IMR-90 (cell line): ENCODE measurements at regions not wholly inside any gene's neighbourhood (a gene's known extent, or its start where the extent isn't known, plus 50 kb on each side); places are given as distances from the start of the nearest gene placed in this dataset.

Experiments
- ATAC-seq: fragments of 200-7000 bp; cut with Tn5 transposase; 2 replicates; pipeline ENCODE4 v1.9.1; 2020; ENCODE audit warnings: low read depth, mild to moderate bottlenecking, moderate library complexity
- BruUV-seq: library from RNA; stranded (reverse); fragments of 400-500 nt; replicated peaks from 2 replicates; lab custom pipeline; 2021; lab: Mats Ljungman, UMichigan
- CTCF ChIA-PET: fragments of 300-600 bp; formaldehyde crosslinking; extraction: SDS; loops from one replicate; lab custom pipeline; 2021; ENCODE audit warnings: antibody characterized with exemption; lab: Yijun Ruan, JAX
- POLR2A ChIA-PET: fragments of 300-600 bp; sonication (Branson Sonifier 250); formaldehyde crosslinking; loops from one replicate; lab custom pipeline; 2022; ENCODE audit warnings: antibody characterized with exemption; ENCODE audit not compliant: unreplicated experiment; lab: Charles Lee
- DNase-seq: peaks from one replicate; pipeline ENCODE4 v3.0.0; 2013
- H2AFZ ChIP-seq: replicated peaks from 2 replicates; pipeline ENCODE3; 2013; ENCODE audit warnings: low read length, mild to moderate bottlenecking; ENCODE audit not compliant: poor library complexity
- H2AK5ac ChIP-seq: 2 replicates; pipeline ENCODE4 v1.6.1; 2013; ENCODE audit warnings: low read depth, low read length, inconsistent platforms
- H2AK9ac ChIP-seq: replicated peaks from 2 replicates; pipeline ENCODE3; 2013; ENCODE audit warnings: mild to moderate bottlenecking, low read depth, low read length, moderate library complexity; ENCODE audit not compliant: poor library complexity
- H2BK120ac ChIP-seq: 2 replicates; pipeline ENCODE4 v1.6.1; 2013; ENCODE audit warnings: low read depth, low read length, inconsistent platforms
- H2BK15ac ChIP-seq: 3 replicates; pipeline ENCODE4 v1.6.1; 2013; ENCODE audit warnings: low read depth, low read length, inconsistent platforms
- H2BK20ac ChIP-seq: 2 replicates; pipeline ENCODE4 v1.6.1; 2013; ENCODE audit warnings: low read depth, mild to moderate bottlenecking, inconsistent platforms, low read length, moderate library complexity
- H2BK5ac ChIP-seq: 2 replicates; pipeline ENCODE4 v1.6.1; 2013; ENCODE audit warnings: mild to moderate bottlenecking, low read depth, low read length, inconsistent platforms; ENCODE audit not compliant: poor library complexity, severe bottlenecking
- H3K14ac ChIP-seq: replicated peaks from 2 replicates; pipeline ENCODE4 v1.6.1; 2013; ENCODE audit warnings: low read depth, low read length, inconsistent platforms
- H3K18ac ChIP-seq: 2 replicates; pipeline ENCODE4 v1.6.1; 2013; ENCODE audit warnings: low read depth, low read length, control low read depth
- H3K23ac ChIP-seq: 2 replicates; pipeline ENCODE4 v1.6.1; 2013; ENCODE audit warnings: low read depth, low read length, inconsistent platforms
- H3K27ac ChIP-seq: 2 replicates; pipeline ENCODE4 v1.5.1; 2013; ENCODE audit warnings: mild to moderate bottlenecking, control low read depth, low read length; ENCODE audit not compliant: insufficient read depth
- H3K27me3 ChIP-seq: 2 replicates; pipeline ENCODE4 v1.6.1; 2013; ENCODE audit warnings: low read length; ENCODE audit not compliant: control insufficient read depth, insufficient read depth
- H3K36me3 ChIP-seq: 2 replicates; pipeline ENCODE4 v1.6.1; 2013; ENCODE audit warnings: low read length, mixed read lengths; ENCODE audit not compliant: control insufficient read depth, insufficient read depth
- H3K4ac ChIP-seq: 2 replicates; pipeline ENCODE4 v1.6.1; 2013; ENCODE audit warnings: low read depth, low read length, inconsistent platforms
- H3K4me1 ChIP-seq: 2 replicates; pipeline ENCODE4 v1.6.1; 2013; ENCODE audit warnings: low read length, mixed read lengths; ENCODE audit not compliant: control insufficient read depth, insufficient read depth
- H3K4me2 ChIP-seq: 2 replicates; pipeline ENCODE4 v1.6.1; 2013; ENCODE audit warnings: low read depth, mild to moderate bottlenecking, control low read depth, low read length, moderate library complexity
- H3K4me3 ChIP-seq: 2 replicates; pipeline ENCODE4 v1.5.1; 2013; ENCODE audit warnings: low read depth, mild to moderate bottlenecking, control low read depth, low read length, moderate library complexity; ENCODE audit not compliant: insufficient read depth
- H3K56ac ChIP-seq: 2 replicates; pipeline ENCODE4 v1.6.1; 2013; ENCODE audit warnings: low read length, inconsistent platforms; ENCODE audit not compliant: insufficient read depth; ENCODE audit errors: extremely low read depth
- H3K79me1 ChIP-seq, 2 experiments: 2 replicates each; pipeline ENCODE4 v1.6.1; 2013; ENCODE audit warnings: low read length in 2 of 2, inconsistent platforms in 1 of 2, low read depth in 1 of 2
- H3K9ac ChIP-seq: 2 replicates; pipeline ENCODE4 v1.6.1; 2013; ENCODE audit warnings: low read depth, low read length, control low read depth
- H3K9me1 ChIP-seq: 2 replicates; pipeline ENCODE4 v1.6.1; 2013; ENCODE audit warnings: low read length, inconsistent platforms; ENCODE audit not compliant: insufficient read depth
- H3K9me3 ChIP-seq: 2 replicates; pipeline ENCODE4 v1.6.1; 2013; ENCODE audit warnings: low read length; ENCODE audit not compliant: control insufficient read depth, insufficient read depth
- H4K20me1 ChIP-seq: 2 replicates; pipeline ENCODE4 v1.6.1; 2013; ENCODE audit warnings: low read length, inconsistent platforms; ENCODE audit not compliant: insufficient read depth
- H4K5ac ChIP-seq: 2 replicates; pipeline ENCODE4 v1.6.1; 2013; ENCODE audit warnings: mild to moderate bottlenecking, low read depth, low read length, control low read depth
- H4K8ac ChIP-seq, 2 experiments: 2 replicates each; pipeline ENCODE4 v1.6.1; 2013; ENCODE audit warnings: low read depth in 2 of 2, low read length in 2 of 2, control low read depth in 1 of 2, inconsistent platforms in 1 of 2
- H4K91ac ChIP-seq: 2 replicates; pipeline ENCODE4 v1.6.1; 2013; ENCODE audit warnings: low read depth, low read length, inconsistent platforms; ENCODE audit not compliant: insufficient read depth
- BHLHE40 ChIP-seq: fragments of 150-350 bp; IDR thresholded peaks from 2 replicates; pipeline ENCODE4 v1.6.1; 2016; ENCODE audit warnings: mild to moderate bottlenecking, low read depth, low read length
- CEBPB ChIP-seq: IDR thresholded peaks from 2 replicates; pipeline ENCODE4 v1.6.1; 2012; ENCODE audit warnings: low read depth, low read length, improper control_type of control experiment
- CHD1 ChIP-seq: IDR thresholded peaks from 2 replicates; pipeline ENCODE4 v1.6.1; 2012; ENCODE audit warnings: low read depth, low read length, improper control_type of control experiment
- CTCF ChIP-seq: conservative IDR thresholded peaks from 2 replicates; pipeline ENCODE4 v1.5.1; 2012; ENCODE audit warnings: mild to moderate bottlenecking, low read depth, low read length, improper control_type of control experiment
- ELK1 ChIP-seq: fragments of 150-350 bp; IDR thresholded peaks from 2 replicates; pipeline ENCODE4 v1.6.1; 2016; ENCODE audit warnings: low read depth, mild to moderate bottlenecking, low read length, moderate library complexity, borderline replicate concordance
- MAFK ChIP-seq: IDR thresholded peaks from 2 replicates; pipeline ENCODE4 v1.6.1; 2012; ENCODE audit warnings: low read depth, low read length, improper control_type of control experiment
- MAZ ChIP-seq: IDR thresholded peaks from 2 replicates; pipeline ENCODE4 v1.6.1; 2012; ENCODE audit warnings: low read depth, mild to moderate bottlenecking, low read length, improper control_type of control experiment, moderate library complexity, borderline replicate concordance
- MXI1 ChIP-seq: IDR thresholded peaks from 2 replicates; pipeline ENCODE4 v1.6.1; 2012; ENCODE audit warnings: low read depth, mild to moderate bottlenecking, low read length, moderate library complexity, borderline replicate concordance
- NFE2L2 ChIP-seq: fragments of 150-350 bp; IDR thresholded peaks from 2 replicates; pipeline ENCODE4 v1.6.1; 2016; ENCODE audit warnings: low read depth, mild to moderate bottlenecking, low read length
- POLR2A ChIP-seq: IDR thresholded peaks from 2 replicates; pipeline ENCODE4 v1.6.1; 2012; ENCODE audit warnings: mild to moderate bottlenecking, low read depth, low read length
- RAD21 ChIP-seq: IDR thresholded peaks from 2 replicates; pipeline ENCODE4 v1.6.1; 2012; ENCODE audit warnings: low read length, improper control_type of control experiment
- RCOR1 ChIP-seq: IDR thresholded peaks from 2 replicates; pipeline ENCODE4 v1.6.1; 2012; ENCODE audit warnings: mild to moderate bottlenecking, low read length, improper control_type of control experiment; ENCODE audit not compliant: insufficient replicate concordance
- RFX5 ChIP-seq: IDR thresholded peaks from 2 replicates; pipeline ENCODE4 v1.8.0; 2012; ENCODE audit warnings: low read depth, mild to moderate bottlenecking, low read length, moderate library complexity
- SMC3 ChIP-seq: fragments of 150-350 bp; IDR thresholded peaks from 2 replicates; pipeline ENCODE4 v1.6.1; 2016; ENCODE audit warnings: low read depth, mild to moderate bottlenecking, antibody characterized with exemption, low read length, moderate library complexity
- USF2 ChIP-seq: fragments of 150-350 bp; IDR thresholded peaks from 2 replicates; pipeline ENCODE4 v1.6.1; 2017; ENCODE audit warnings: mild to moderate bottlenecking, antibody characterized with exemption, low read length, low read depth
- WGBS, 2 experiments: methylation state at CpG; one replicate each; pipeline versions ENCODE4 v1.1.5 to v1.1.7; 2013; ENCODE audit warnings: missing lambda C conversion rate in 2 of 2; ENCODE audit not compliant: insufficient read length in 1 of 2; ENCODE audit errors: extremely low coverage in 2 of 2; 5-methylcytosine and 5-hydroxymethylcytosine counted together
- dilution Hi-C: fragments of 300-500 bp; cut with HindIII; formaldehyde crosslinking; loops from one replicate; pipeline ENCODE4 v1.14.3; 2018; ENCODE audit warnings: low sequenced_read_pairs; ENCODE audit not compliant: unreplicated experiment
- in situ Hi-C: fragments of 300-500 bp; cut with MboI; formaldehyde crosslinking; loops from 3 replicates; pipeline ENCODE4 v1.14.3; 2019; ENCODE audit warnings: low sequenced_read_pairs, inconsistent platforms, mixed read lengths
- intact Hi-C: fragments of 100-400 bp; cut with micrococcal nuclease; formaldehyde crosslinking; loops from 2 replicates; pipeline ENCODE4 v1.10.0; 2022

GRCh38 chr4:14841801-14842768 lies 160.2 kb upstream of the CPEB2 start:
- Histone ChIP-seq H3K9me3 (no peaks in the 10 kb centered on the region), H3K4me2 (no peak overlapping the region), H3K56ac (no peak overlapping the region), H3K14ac (no peak overlapping the region), H3K27me3 (no peaks in the 10 kb centered on the region), H2BK20ac (no peak overlapping the region), H3K23ac (no peak overlapping the region), H4K20me1 (no peaks in the 10 kb centered on the region), H2AK5ac (no peak overlapping the region), H3K27ac (no peak overlapping the region), H4K5ac (no peak overlapping the region), H3K4me1 (no peaks in the 10 kb centered on the region), H2BK15ac (no peak overlapping the region), H3K36me3 (no peaks in the 10 kb centered on the region), H4K91ac (no peak overlapping the region), H4K8ac (no peak overlapping the region), H3K9ac (no peak overlapping the region), H2BK5ac (no peak overlapping the region), H3K79me1 (no peaks in the 10 kb centered on the region), H2BK120ac (no peak overlapping the region), H3K4ac (no peak overlapping the region), H3K18ac (no peak overlapping the region), H3K9me1 (no peaks in the 10 kb centered on the region), H2AK9ac (no peak overlapping the region), H2AFZ (no peak overlapping the region), H3K4me3 (no peak overlapping the region)
- POLR2A ChIA-PET = no interaction called here
- no peak for DNase-seq
- no TSS peak for BruUV-seq
- intact Hi-C loops (no loop called here), dilution Hi-C loops (no loop called here), in situ Hi-C loops (no loop called here)
- WGBS, 2 experiments = no CpG with 5 or more reads among the region's 6 CpGs
- CTCF ChIA-PET = no interaction called here
- no peak for ATAC-seq
- TF ChIP-seq MAZ (no peak), MAFK (no peak), RCOR1 (no peak), POLR2A (no peak), BHLHE40 (no peak), CTCF (no peak), CEBPB (no peak), USF2 (no peak), RAD21 (no peak), NFE2L2 (no peak), CHD1 (no peak), SMC3 (no peak), MXI1 (no peak), ELK1 (no peak), RFX5 (no peak)
